Stimulated activated CD4-positive, alpha-beta T cell treated with anti-CD3 and anti-CD28 coated beads, Interleukin-1b, Interleukin-23, amount 100 ng/mL, for 48 hours (primary cell): ENCODE measurements at regions not wholly inside any gene's neighbourhood (a gene's known extent, or its start where the extent isn't known, plus 50 kb on each side); places are given as distances from the start of the nearest gene placed in this dataset.

ENCODE experiments used
- DNase-seq: peaks from one replicate; pipeline ENCODE4 v3.0.0-alpha.2; 2020

- no peak for DNase-seq
Observed at GRCh38 chr3:72385167-72385566, 463.1 kb downstream of the SHQ1 start.

DNA sequence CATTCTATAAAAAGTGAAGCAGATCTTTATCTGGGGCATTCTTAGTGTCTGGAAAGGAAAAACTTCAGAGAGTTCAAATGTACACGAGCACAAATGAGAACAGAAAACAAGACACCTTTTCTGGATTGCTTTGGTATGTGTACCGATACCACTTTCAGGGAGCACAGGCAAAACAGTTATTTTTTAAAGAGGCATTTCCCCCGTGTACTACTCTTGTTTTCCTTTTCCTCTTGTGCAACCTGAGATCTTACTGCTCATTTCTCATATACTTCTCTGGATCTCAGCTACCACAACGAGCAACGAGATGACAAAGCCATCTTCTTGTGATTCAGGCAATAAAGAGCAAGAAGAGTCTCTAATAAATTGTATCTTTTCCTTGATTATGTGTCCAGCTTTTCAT, 463.6 kb downstream of the SHQ1 start:
- DNase-seq, result no peak

GRCh38 chr3:72383883-72384282, 464.4 kb downstream of the SHQ1 start:
- DNase-seq, result no peak

DNA sequence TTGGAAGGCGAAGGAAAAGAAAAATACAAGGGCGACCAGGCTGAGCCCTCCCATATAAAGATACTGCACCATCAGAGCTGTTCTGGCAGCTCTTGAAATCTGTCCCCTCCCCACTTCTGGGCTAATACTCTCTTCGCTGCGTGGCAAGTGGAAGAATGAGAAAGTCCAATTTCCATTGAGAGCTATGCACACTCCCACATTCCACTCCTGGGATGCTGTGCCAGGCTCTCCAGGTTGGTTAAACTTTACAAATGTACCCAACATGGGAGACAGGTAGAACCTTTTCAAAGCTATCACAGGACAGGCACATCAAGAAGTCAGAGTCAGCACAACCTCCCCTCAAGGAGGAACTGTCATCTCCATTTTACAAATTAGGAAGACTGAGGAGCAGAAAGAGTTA, 465.0 kb downstream of the SHQ1 start:
- DNase-seq, result no peak

DNA sequence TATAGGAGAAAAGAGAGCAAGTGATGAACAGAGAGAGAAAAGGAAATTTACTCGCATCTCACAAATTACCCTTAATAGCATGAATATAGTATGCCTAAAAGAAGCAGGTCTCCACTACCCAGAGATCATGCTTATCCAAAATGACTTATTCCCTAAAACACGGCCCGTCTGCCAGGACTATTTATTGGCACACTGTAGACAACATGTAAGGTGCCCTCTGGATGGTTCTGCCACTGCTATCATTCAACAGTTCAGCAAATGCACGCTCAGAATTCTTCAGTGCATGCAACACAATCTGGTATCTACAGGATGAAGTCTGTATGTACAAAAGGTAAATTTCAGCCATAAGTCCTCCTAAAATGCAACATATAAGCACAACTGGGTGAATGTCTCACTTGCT, 465.8 kb downstream of the SHQ1 start:
- no peak for DNase-seq

DNA sequence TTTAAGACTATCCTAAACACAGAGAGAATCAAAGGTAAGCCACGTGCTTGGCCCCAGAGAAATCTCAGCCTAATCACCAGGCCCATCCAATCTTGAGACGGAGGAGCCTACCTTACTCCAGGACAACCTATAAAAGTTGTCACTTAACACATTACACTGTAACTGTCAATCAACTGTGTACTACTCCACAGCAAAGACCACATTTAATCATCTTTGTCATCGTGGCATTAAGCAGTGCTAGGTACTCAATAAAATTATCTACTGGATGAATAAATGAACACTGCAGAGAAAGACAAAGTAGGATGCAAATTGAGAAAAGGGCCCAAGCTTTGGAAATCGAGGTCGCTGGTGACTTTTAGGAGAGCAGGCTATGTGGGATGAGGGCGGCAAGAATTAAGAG, 466.7 kb downstream of the SHQ1 start:
- DNase-seq, result no peak

DNA sequence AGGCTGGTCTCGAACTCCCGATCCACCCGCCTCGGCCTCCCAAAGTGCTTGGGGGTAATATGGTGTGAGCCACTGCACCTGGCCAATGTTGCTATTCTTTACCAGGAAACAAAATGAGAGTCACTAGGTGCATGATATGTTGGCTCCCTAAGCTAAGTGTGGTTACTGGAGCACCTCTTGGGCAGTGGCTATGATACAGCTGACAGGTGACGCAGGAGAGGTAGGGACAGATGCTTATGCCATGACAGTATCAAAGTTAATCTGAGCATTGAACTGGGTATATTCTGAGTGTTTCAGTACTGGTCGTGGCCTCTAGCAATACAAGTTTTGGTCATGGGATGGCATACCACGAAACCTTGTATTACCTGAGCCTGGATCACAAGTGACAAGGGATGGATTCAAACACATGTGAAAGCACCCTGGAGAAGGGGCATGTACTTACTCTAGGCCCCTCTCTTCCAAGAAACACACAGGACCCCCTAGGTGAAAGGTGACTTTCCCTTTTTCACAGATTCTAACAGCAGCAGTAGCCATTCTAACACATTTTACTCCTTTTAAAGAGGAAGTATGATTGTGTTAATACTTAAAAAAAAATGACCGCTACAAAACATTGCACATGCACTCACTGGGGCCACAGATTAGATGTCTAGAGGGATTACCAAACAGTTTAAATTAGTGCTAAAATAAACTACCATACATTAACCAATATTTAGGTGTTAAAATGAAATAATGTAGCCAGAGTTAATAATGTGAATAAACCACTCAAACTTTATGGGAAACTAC, 467.3 kb downstream of the SHQ1 start:
- DNase-seq, result no peak

DNA sequence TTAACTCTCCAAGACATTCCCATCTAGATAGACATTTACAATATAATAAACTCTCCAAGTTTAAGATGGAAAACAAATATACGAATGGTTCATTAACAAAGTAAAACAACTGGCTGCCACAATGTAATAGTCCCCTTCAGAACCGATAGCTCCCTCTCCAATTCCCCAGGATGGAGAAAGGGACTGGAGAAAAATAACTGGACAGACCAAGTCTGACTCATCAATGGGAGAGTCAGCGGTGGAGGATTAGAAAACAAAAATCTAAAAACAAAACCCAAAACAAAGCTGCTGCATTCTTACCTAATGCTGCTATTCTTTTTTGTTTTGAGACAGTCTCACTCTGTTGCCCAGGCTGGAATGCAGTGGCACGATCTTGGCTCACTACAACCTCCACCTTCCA, 468.1 kb downstream of the SHQ1 start:
- DNase-seq, result no peak

DNA sequence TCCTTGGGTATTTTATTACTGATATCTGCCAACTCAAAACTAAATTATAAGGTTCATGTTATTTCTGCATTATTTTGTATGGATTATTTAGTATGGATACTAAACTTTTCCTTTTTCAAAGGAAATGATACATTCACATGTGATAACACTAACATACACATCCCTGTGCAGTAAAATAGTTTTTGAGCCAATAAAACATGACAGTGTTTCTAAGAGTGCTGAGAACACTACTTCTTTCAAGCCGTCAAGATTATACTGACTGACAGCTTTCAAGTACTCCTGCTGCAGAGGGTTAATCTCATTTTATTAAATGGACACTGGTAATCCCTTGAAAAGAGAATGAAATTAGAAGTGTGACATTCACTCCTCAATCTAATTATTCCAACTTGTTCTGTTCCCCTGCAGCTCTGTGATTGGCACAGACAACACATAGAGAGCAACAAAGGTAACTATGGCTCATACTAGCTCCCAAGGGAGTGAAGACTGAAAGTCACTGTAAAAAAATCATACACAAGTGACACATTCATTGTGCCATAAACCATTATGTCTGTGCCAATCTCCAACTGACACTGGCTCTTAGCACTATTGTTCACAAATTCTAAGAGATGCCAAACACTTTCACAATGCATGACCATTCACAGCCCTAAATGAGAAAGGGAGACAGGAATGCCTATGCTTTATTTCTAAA, 468.6 kb downstream of the SHQ1 start:
- no peak for DNase-seq

- no peak for DNase-seq
Observed at GRCh38 chr3:72378287-72378686, 470.0 kb downstream of the SHQ1 start.

- DNase-seq, result no peak
Observed at GRCh38 chr3:72376956-72377710, 471.1 kb downstream of the SHQ1 start.

DNA sequence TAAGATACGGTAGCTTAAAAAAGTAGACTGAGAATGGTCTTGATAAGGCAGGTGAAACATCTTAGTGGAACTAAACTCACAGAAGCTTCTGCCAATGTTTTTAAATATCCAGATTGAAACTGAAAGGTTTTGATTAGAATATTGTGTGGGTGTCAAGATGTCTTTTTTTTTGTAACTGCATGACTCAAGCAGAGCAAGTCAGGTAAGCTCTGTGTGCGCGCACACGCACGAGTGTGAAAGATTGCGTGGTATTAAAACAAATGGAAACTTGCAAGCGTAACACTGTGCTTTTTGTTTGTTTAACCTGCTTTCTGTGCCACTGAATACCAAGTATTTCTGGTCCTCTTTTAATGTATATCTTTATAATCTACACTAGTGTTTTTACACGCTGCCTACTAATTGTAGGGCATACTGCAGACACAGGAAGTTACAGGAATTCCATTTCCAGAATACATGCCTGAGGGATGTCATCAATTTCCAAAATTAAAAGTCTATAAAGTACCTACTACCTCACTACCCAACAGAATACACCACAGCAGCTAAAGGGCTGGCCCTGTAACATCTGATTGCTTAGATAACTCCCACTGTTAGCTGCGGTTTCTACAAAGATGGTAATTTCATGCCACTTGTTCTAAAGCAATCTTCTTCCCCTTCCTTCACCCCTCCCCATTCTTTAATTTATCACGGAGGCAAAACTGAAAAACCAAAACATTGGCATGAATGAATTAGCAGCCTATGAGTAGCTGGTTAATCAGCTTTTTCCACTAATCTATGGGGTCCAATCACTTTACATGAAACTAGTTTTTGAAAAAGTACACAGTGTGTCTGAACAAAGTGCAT, 472.8 kb downstream of the SHQ1 start:
- DNase-seq, result peak; percentile 54

DNA sequence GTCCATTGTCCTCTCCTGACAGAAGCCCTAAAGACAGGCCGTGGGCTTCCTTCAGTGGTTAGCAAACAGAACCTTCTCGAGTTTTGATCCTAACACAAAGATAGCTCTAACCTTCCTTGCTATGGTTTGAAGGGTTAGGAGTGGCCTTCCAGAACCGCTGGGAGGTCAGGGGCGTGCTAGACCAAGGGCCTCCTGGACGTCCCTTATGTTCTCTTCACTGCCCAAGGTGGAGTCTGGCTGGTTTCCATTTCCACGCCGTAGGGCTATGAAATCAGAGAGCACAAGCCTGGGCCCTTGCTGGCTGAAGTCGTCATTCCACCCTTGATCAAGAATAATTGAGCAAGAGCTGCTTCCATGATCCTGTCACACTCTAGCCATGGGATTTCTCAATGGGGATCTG, 475.1 kb downstream of the SHQ1 start:
- no peak for DNase-seq

DNA sequence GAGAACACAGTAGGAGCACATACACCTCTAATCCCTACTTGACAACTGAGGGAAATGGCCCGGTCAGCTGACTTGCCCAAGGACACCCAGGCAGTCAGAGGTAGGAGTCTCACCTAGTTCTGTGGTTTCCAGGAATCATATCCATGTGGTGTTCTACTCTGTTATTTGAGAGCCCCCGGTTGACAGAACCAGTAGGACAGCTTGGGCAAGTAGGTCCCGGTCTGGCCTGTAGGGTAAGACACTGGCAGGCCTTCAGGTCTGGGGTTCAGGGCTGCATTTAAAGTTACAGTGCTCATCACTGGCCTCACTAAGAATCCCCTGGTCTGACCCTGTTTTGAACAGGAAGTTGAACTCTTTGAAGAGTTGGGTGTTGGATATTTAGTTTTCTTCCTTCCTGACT, 476.1 kb downstream of the SHQ1 start:
- DNase-seq, result no peak

- no peak for DNase-seq
Observed at GRCh38 chr3:72371431-72371830, 476.8 kb downstream of the SHQ1 start.

DNA sequence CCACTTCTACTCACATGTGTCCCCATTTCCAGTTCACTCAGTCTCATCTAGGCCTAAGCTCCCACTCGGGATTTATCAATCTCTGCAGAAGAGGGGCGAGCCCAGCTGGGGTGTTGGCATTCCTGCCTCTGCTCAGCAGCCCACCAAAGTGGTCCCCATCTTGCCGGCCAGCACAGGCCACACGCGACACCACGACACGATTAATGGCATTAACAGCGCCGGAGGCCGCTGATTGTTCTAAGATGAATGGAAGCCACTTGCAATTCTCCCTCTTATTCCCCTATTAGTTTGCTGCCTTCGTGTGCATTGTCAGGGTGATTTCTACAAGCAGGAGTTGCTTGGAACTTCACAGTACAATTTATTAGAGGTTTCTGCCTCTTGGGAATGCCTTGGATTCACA, 477.3 kb downstream of the SHQ1 start:
- no peak for DNase-seq

DNA sequence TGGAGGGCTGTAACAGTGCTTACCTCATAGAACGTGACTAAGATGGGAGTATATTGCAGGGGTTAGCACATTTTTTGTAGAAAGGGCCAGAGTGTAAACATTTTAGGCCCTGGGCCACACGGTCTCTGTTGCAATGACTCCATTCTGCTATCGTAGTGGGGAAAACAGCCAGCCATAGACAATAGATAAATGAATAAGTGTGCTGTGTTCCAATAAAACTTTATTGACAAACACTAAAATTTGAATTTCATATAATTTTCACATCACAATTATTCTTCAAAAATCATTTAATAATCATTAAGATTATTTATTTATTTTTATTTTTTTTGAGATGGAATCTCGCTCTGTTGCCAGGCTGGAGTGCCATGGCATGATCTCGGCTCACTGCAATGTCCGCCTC, 478.6 kb downstream of the SHQ1 start:
- DNase-seq, result no peak

- no peak for DNase-seq
Observed at GRCh38 chr3:72368331-72368975, 479.8 kb downstream of the SHQ1 start.

DNA sequence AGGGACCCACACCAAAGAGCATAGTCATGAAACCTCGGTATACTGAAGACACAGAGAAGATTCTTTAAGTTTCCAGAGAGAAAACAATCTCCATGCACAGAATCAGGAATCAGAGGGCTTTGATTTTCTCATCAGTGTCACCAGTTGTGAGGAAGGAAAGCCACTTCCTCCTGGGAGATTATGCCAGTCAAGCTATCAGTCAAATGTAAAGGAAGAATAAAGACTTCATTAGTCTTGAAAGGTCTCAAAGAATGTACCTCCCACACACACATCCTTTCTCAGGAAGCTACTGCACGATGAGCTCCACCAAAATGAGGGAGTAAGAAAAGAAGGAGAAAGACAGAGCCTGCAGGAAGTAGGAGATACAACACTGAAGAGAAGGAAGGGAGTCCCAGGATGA, 486.3 kb downstream of the SHQ1 start:
- DNase-seq, result no peak

- DNase-seq, result no peak
Observed at GRCh38 chr3:72359743-72360142, 488.5 kb downstream of the SHQ1 start.

DNA sequence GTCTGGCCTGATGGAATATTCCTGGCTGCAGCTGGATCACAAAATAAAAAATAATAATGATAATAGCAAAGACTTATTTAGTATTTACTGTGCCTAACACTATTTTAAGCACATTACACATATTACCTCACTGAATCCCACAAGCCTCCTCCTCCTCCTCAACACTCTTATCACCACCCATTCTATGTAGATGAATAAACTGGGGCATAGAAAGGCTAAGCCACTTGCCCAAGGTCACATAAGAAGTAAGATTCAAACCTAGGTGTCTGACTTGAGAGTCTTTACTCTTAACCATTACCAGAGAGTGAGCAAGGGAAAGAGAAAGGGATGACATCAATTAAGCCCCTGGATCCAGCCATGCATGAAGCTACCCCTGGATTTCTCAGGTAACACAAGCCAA, 493.1 kb downstream of the SHQ1 start:
- DNase-seq, result no peak

DNA sequence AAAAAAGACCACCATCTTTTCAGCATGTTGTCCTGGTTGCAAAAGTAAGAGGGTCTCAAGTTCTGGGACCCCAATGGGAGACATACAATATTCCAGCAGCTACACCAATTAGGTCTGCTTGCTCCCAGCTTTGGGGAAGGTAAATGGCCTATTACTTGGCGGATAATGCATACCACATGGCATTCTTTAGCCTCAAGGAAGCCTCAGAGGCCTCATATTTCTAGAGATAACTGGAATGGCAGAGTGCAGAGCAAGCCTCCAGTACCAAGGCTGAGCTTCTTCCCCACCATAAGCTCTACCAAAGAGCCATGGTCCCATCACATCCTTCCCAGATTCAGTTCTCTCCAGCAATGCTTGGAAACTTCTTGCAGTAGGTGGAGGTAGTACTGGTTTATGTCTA, 493.8 kb downstream of the SHQ1 start:
- no peak for DNase-seq
